SK-N-SH (cell line): ENCODE measurements at regions not wholly inside any gene's neighbourhood (a gene's known extent, or its start where the extent isn't known, plus 50 kb on each side); places are given as distances from the start of the nearest gene placed in this dataset.
"Not testable (repeated sequence)": the region's sequence is repeated elsewhere in the genome, so short reads cannot be mapped to it uniquely, and the experiment has no call there.

Experiments used
- EZH2phosphoT487 ChIP-seq: fragments of 200-600 bp; sonication (generic); IDR thresholded peaks from 2 replicates; pipeline ENCODE4 v1.6.1; 2017; ENCODE audit warnings: low read depth, mixed run types, mild to moderate bottlenecking, antibody characterized with exemption, moderate library complexity, borderline replicate concordance
- FOXM1 ChIP-seq: IDR thresholded peaks from 2 replicates; pipeline ENCODE4 v1.4.0; 2012; ENCODE audit warnings: low read depth, mild to moderate bottlenecking
- GATA2 ChIP-seq: sonication (generic); formaldehyde crosslinking; IDR thresholded peaks from 2 replicates; pipeline ENCODE4 v1.5.0; 2020; ENCODE audit warnings: mild to moderate bottlenecking, missing genetic modification reagents
- MAX ChIP-seq: IDR thresholded peaks from 2 replicates; pipeline ENCODE4 v1.4.0; 2012; ENCODE audit warnings: low read depth
- MEF2A ChIP-seq: IDR thresholded peaks from 2 replicates; pipeline ENCODE4 v1.4.0; 2012; ENCODE audit warnings: low read depth, borderline replicate concordance
- POLR2AphosphoS5 ChIP-seq: IDR thresholded peaks from 2 replicates; pipeline ENCODE4 v1.6.1; 2012; ENCODE audit warnings: low read depth, low read length
- RAD21 ChIP-seq: IDR thresholded peaks from 2 replicates; pipeline ENCODE4 v1.6.1; 2012; ENCODE audit warnings: mild to moderate bottlenecking, low read length
- RCOR1 ChIP-seq: fragments of 150-350 bp; IDR thresholded peaks from 2 replicates; pipeline ENCODE4 v1.6.1; 2017; ENCODE audit warnings: antibody characterized with exemption, low read length
- RXRA ChIP-seq: IDR thresholded peaks from 2 replicates; pipeline ENCODE4 v1.4.0; 2012; ENCODE audit warnings: low read depth, mild to moderate bottlenecking, borderline replicate concordance
- SMC3 ChIP-seq: IDR thresholded peaks from 2 replicates; pipeline ENCODE4 v1.6.1; 2012; ENCODE audit warnings: low read depth, low read length, improper control_type of control experiment
- ZBTB33 ChIP-seq: IDR thresholded peaks from 2 replicates; pipeline ENCODE4 v1.4.0; 2012; ENCODE audit warnings: low read depth, borderline replicate concordance
- TF ChIP-seq, protein P1 (sequence below): fragments of 200-600 bp; sonication (generic); IDR thresholded peaks from 2 replicates; pipeline ENCODE4 v1.6.1; 2017; ENCODE audit warnings: antibody characterized with exemption, mild to moderate bottlenecking, moderate library complexity

- TF ChIP-seq GATA2, POLR2AphosphoS5, MEF2A, ZBTB33, MAX, RAD21, RCOR1, RXRA, SMC3, EZH2phosphoT487, FOXM1: not testable (repeated sequence)
- TF ChIP-seq, protein P1, sequence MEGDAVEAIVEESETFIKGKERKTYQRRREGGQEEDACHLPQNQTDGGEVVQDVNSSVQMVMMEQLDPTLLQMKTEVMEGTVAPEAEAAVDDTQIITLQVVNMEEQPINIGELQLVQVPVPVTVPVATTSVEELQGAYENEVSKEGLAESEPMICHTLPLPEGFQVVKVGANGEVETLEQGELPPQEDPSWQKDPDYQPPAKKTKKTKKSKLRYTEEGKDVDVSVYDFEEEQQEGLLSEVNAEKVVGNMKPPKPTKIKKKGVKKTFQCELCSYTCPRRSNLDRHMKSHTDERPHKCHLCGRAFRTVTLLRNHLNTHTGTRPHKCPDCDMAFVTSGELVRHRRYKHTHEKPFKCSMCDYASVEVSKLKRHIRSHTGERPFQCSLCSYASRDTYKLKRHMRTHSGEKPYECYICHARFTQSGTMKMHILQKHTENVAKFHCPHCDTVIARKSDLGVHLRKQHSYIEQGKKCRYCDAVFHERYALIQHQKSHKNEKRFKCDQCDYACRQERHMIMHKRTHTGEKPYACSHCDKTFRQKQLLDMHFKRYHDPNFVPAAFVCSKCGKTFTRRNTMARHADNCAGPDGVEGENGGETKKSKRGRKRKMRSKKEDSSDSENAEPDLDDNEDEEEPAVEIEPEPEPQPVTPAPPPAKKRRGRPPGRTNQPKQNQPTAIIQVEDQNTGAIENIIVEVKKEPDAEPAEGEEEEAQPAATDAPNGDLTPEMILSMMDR: not testable (repeated sequence)
Observed at GRCh38 chr21:25531538-25532250, 75.6 kb downstream of the MRPL39 start.
